Coronary artery (tissue), 2 donors: ENCODE measurements at regions not wholly inside any gene's neighbourhood (a gene's known extent, or its start where the extent isn't known, plus 50 kb on each side); places are given as distances from the start of the nearest gene placed in this dataset.

ENCODE experiments used
- DNase-seq: peaks from one replicate; pipeline ENCODE4 v3.0.0-alpha.2; 2017; ENCODE audit warnings: low spot score
- H3K27ac ChIP-seq, 2 donors: fragments of 200-600 bp; sonication (generic); one replicate each; pipeline ENCODE4 v1.5.1; 2016 to 2019
- H3K4me3 ChIP-seq: fragments of 200-600 bp; sonication (generic); 2 replicates; pipeline ENCODE4 v1.5.1; 2016; ENCODE audit warnings: mild to moderate bottlenecking, moderate library complexity
- TF ChIP-seq, protein P1 (sequence below): fragments of 200-600 bp; sonication (generic); IDR thresholded peaks from one replicate; pipeline ENCODE4 v1.5.1; 2019; ENCODE audit warnings: antibody characterized with exemption

GRCh38 chr12:27151479-27151878 is 69.1 kb upstream of the C12orf71 start:
- no peak for DNase-seq
- TF ChIP-seq, protein P1, sequence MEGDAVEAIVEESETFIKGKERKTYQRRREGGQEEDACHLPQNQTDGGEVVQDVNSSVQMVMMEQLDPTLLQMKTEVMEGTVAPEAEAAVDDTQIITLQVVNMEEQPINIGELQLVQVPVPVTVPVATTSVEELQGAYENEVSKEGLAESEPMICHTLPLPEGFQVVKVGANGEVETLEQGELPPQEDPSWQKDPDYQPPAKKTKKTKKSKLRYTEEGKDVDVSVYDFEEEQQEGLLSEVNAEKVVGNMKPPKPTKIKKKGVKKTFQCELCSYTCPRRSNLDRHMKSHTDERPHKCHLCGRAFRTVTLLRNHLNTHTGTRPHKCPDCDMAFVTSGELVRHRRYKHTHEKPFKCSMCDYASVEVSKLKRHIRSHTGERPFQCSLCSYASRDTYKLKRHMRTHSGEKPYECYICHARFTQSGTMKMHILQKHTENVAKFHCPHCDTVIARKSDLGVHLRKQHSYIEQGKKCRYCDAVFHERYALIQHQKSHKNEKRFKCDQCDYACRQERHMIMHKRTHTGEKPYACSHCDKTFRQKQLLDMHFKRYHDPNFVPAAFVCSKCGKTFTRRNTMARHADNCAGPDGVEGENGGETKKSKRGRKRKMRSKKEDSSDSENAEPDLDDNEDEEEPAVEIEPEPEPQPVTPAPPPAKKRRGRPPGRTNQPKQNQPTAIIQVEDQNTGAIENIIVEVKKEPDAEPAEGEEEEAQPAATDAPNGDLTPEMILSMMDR: no peak
- H3K4me3 ChIP-seq: no peak overlapping the region
- H3K27ac ChIP-seq: no peak overlapping the region

GRCh38 chr12:27158297-27158696 is 75.9 kb upstream of the C12orf71 start:
- Histone ChIP-seq H3K4me3 (no peak overlapping the region), H3K27ac (no peak overlapping the region)
- DNase-seq: no peak
- TF ChIP-seq, protein P1: no peak

DNA sequence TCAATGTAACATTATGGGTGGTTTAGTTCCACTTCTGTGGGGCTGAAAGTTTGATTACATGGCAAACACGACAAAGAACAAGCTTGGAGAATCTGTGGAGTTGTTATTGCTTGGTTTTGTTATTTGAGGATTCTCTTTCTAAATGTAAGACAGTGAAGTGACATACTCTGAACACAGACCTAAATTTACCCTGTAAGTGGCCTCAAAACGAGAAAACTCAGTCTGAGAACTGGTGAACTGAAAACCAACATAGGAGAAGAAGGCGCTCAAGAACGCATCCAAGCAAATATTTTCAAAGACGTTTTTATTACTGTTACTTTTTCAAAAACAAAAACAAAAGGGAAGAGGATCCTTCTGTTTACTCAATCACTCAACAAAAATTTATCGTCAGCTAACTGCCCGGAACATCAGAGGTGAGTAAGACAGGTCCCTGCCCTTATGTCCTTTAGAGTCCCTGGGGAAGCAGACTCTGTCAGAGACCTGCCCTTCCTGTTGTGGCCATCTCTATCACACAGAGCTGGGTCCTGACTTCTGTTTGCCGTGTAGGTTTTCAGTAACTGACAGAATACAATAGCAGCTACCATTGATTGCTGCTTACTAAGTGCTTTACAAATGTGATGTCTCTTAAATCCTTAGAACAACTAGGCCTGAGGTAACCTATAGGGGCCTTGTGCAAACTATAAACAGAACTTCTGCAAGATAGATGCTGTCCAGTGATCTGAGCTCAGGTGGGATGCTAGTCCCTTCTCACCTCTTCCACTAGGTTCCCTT is 79.3 kb upstream of the C12orf71 start:
- DNase-seq: no peak
- no peak overlapping the region for H3K27ac ChIP-seq
- H3K4me3 ChIP-seq: no peak overlapping the region
- TF ChIP-seq, protein P1: no peak

DNA sequence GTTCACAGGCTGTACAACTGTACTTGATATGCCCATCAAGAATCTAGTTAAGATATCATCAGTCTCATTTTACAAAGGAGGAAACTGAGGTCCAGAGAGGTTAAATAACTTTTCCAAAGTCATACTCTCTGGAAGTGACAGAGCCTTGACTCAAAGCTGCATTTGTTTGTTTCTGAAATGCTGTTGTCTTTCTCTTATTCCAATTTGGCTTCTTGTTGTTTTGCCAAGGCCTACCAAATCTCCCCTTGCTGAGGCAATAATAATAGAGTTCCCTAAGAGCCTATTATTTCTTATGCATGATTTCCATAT is 79.8 kb upstream of the C12orf71 start:
- no peak for DNase-seq
- Histone ChIP-seq H3K4me3 (no peak overlapping the region), H3K27ac (no peak overlapping the region)
- TF ChIP-seq, protein P1: no peak

- Histone ChIP-seq H3K27ac (no peak overlapping the region), H3K4me3 (no peak overlapping the region)
- DNase-seq: no peak
- TF ChIP-seq, protein P1: no peak
Observed at GRCh38 chr12:27163048-27163715, 80.8 kb upstream of the C12orf71 start.

DNA sequence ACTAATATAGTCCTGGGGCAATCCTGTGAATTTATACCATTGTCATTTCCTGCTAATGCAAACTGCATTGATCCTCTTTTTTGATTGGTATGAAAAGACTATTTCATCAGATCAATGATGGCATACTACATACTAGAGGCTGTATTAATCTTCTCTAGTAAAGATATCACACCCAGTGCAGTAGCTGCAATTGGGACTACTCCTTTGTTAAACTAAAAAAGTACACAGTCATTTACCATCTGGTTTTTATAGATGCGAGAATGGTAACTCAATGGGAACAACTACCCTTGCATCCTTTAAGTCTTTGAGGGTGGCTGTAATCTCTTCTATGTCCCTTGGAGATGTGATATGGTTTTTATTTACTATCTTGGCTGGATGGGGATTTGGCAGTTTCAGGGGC is 80.2 kb upstream of the STK38L start:
- Histone ChIP-seq H3K4me3 (no peak overlapping the region), H3K27ac (no peak overlapping the region)
- TF ChIP-seq, protein P1: no peak
- DNase-seq: no peak
